NCI-H1105 (cell line): ENCODE measurements at regions not wholly inside any gene's neighbourhood (a gene's known extent, or its start where the extent isn't known, plus 50 kb on each side); places are given as distances from the start of the nearest gene placed in this dataset.
"Not testable (repeated sequence)": the region's sequence is repeated elsewhere in the genome, so short reads cannot be mapped to it uniquely, and the experiment has no call there.

Source experiments
- DNase-seq: peaks from one replicate; lab custom pipeline; 2025; lab: John Stamatoyannopoulos, UW

GRCh38 chr3:106121491-106122289 lies 252.9 kb upstream of the CBLB start:
- DNase-seq: no peak

- no peak for DNase-seq
These were observed 256.0 kb upstream of the CBLB start for GRCh38 chr3:106124818-106125217.

GRCh38 chr3:106125321-106125720 lies 256.5 kb upstream of the CBLB start:
- no peak for DNase-seq

- DNase-seq: no peak
These were observed 257.4 kb upstream of the CBLB start for GRCh38 chr3:106126067-106126845.

- no peak for DNase-seq
These were observed 258.0 kb upstream of the CBLB start for GRCh38 chr3:106126846-106127235.

GRCh38 chr3:106129939-106130338 lies 261.1 kb upstream of the CBLB start:
- no peak for DNase-seq

GRCh38 chr3:106130384-106131198 lies 261.8 kb upstream of the CBLB start:
- DNase-seq: no peak

GRCh38 chr3:106135451-106136160 lies 266.8 kb upstream of the CBLB start:
- DNase-seq: no peak

GRCh38 chr3:106139826-106140225 lies 271.0 kb upstream of the CBLB start:
- DNase-seq: no peak

- no peak for DNase-seq
These were observed 271.6 kb upstream of the CBLB start for GRCh38 chr3:106140431-106140830.

GRCh38 chr3:106144030-106144429 lies 275.2 kb upstream of the CBLB start:
- no peak for DNase-seq

- DNase-seq: not testable (repeated sequence)
These were observed 279.7 kb upstream of the CBLB start for GRCh38 chr3:106148440-106149082.

- no peak for DNase-seq
These were observed 288.6 kb upstream of the CBLB start for GRCh38 chr3:106157411-106157810.

- DNase-seq: no peak
These were observed 291.6 kb upstream of the CBLB start for GRCh38 chr3:106160396-106160795.

- no peak for DNase-seq
These were observed 292.4 kb upstream of the CBLB start for GRCh38 chr3:106161246-106161645.

- DNase-seq: no peak
These were observed 298.9 kb upstream of the CBLB start for GRCh38 chr3:106167728-106168127.

- DNase-seq: peak; percentile 21
These were observed 300.3 kb upstream of the CBLB start for GRCh38 chr3:106168962-106169750.

- DNase-seq: no peak
These were observed 301.8 kb upstream of the CBLB start for GRCh38 chr3:106170636-106171035.

GRCh38 chr3:106172101-106172500 lies 303.3 kb upstream of the CBLB start:
- DNase-seq: no peak

GRCh38 chr3:106172780-106173179 lies 304.0 kb upstream of the CBLB start:
- DNase-seq: no peak

- DNase-seq: no peak
These were observed 306.5 kb upstream of the CBLB start for GRCh38 chr3:106175276-106175675.
